SK-N-MC (cell line): ENCODE measurements at regions not wholly inside any gene's neighbourhood (a gene's known extent, or its start where the extent isn't known, plus 50 kb on each side); places are given as distances from the start of the nearest gene placed in this dataset.

Source experiments
- FOXP2 ChIP-seq: optimal IDR thresholded peaks from 2 replicates; pipeline ENCODE3; 2011; ENCODE audit warnings: mild to moderate bottlenecking, moderate library complexity; ENCODE audit not compliant: insufficient read depth; ENCODE audit errors: extremely low read length, control extremely low read depth
- POLR2AphosphoS5 ChIP-seq: IDR thresholded peaks from 2 replicates; pipeline ENCODE4 v1.6.1; 2012; ENCODE audit warnings: mild to moderate bottlenecking, low read depth, low read length, borderline replicate concordance

- no peak for TF ChIP-seq FOXP2
- TF ChIP-seq POLR2AphosphoS5 = no peak
Observed at GRCh38 chr1:217311269-217311668, 319.6 kb downstream of the GPATCH2 start.
